Hematopoietic multipotent progenitor cell treated with erythropoietin and hydrocortisone succinate and interleukin-3 and kit ligand, for 8 days (in vitro differentiated cells): ENCODE measurements at regions not wholly inside any gene's neighbourhood (a gene's known extent, or its start where the extent isn't known, plus 50 kb on each side); places are given as distances from the start of the nearest gene placed in this dataset.
"Not testable (repeated sequence)": the region's sequence is repeated elsewhere in the genome, so short reads cannot be mapped to it uniquely, and the experiment has no call there.

Experiments used
- DNase-seq: peaks from one replicate; pipeline ENCODE4 v3.0.0-alpha.2; 2015

- DNase-seq = no peak
Observed at GRCh38 chr16:65583498-65583897, 461.6 kb upstream of the CDH11 start.

- DNase-seq = no peak
Observed at GRCh38 chr16:65579050-65579449, 457.2 kb upstream of the CDH11 start.

GRCh38 chr16:65576631-65577030 lies 454.8 kb upstream of the CDH11 start:
- no peak for DNase-seq

GRCh38 chr16:65576139-65576538 lies 454.3 kb upstream of the CDH11 start:
- no peak for DNase-seq

GRCh38 chr16:65574326-65574966 lies 452.6 kb upstream of the CDH11 start:
- no peak for DNase-seq

GRCh38 chr16:65572156-65572555 lies 450.3 kb upstream of the CDH11 start:
- no peak for DNase-seq

- no peak for DNase-seq
Observed at GRCh38 chr16:65570261-65570660, 448.4 kb upstream of the CDH11 start.

GRCh38 chr16:65559846-65560245 lies 438.0 kb upstream of the CDH11 start:
- no peak for DNase-seq

- DNase-seq = not testable (repeated sequence)
Observed at GRCh38 chr16:65549689-65550088, 427.8 kb upstream of the CDH11 start.

GRCh38 chr16:65548470-65548869 lies 426.6 kb upstream of the CDH11 start:
- no peak for DNase-seq

- no peak for DNase-seq
Observed at GRCh38 chr16:65547772-65548446, 426.0 kb upstream of the CDH11 start.

- no peak for DNase-seq
Observed at GRCh38 chr16:65546353-65546791, 424.5 kb upstream of the CDH11 start.

- no peak for DNase-seq
Observed at GRCh38 chr16:65545413-65545956, 423.6 kb upstream of the CDH11 start.

GRCh38 chr16:65543781-65544740 lies 422.2 kb upstream of the CDH11 start:
- no peak for DNase-seq

GRCh38 chr16:65541646-65542045 lies 419.8 kb upstream of the CDH11 start:
- no peak for DNase-seq

GRCh38 chr16:65540901-65541300 lies 419.0 kb upstream of the CDH11 start:
- DNase-seq = no peak

- DNase-seq = no peak
Observed at GRCh38 chr16:65538976-65539375, 417.1 kb upstream of the CDH11 start.

GRCh38 chr16:65537336-65537735 lies 415.5 kb upstream of the CDH11 start:
- no peak for DNase-seq

GRCh38 chr16:65534121-65534528 lies 412.3 kb upstream of the CDH11 start:
- DNase-seq = no peak

GRCh38 chr16:65532846-65533245 lies 411.0 kb upstream of the CDH11 start:
- no peak for DNase-seq

- DNase-seq = no peak
Observed at GRCh38 chr16:65532258-65532657, 410.4 kb upstream of the CDH11 start.

GRCh38 chr16:65531475-65531874 lies 409.6 kb upstream of the CDH11 start:
- DNase-seq = no peak

- no peak for DNase-seq
Observed at GRCh38 chr16:65525707-65526106, 403.8 kb upstream of the CDH11 start.
